Adrenal gland (tissue), 9 donors: ENCODE measurements at regions not wholly inside any gene's neighbourhood (a gene's known extent, or its start where the extent isn't known, plus 50 kb on each side); places are given as distances from the start of the nearest gene placed in this dataset.

Source experiments
- DNase-seq, 7 donors: peaks; one replicate each; pipeline ENCODE4 v3.0.0-alpha.2; 2019 to 2020
- H3K27ac ChIP-seq, 5 donors: fragments of 200-600 bp; sonication (generic) in 4 of 5; 1 replicate in 3 of 5; 2 replicates in 2 of 5; pipeline versions ENCODE4 v1.5.1 to v1.8.0; 2016 to 2020; ENCODE audit warnings: mild to moderate bottlenecking in 1 of 5
- H3K27me3 ChIP-seq: fragments of 200-600 bp; 2 replicates; pipeline ENCODE4 v1.8.0; 2021
- H3K36me3 ChIP-seq, 2 donors: fragments of 200-600 bp; replicated peaks in 1 of 2; 1 replicate in 1 of 2; 2 replicates in 1 of 2; pipeline versions ENCODE4 v1.5.1 to v1.8.0; 2018 to 2022
- H3K4me1 ChIP-seq, 2 donors: fragments of 200-600 bp; replicated peaks in 1 of 2; 1 replicate in 1 of 2; 2 replicates in 1 of 2; pipeline versions ENCODE4 v1.5.1 to v1.8.0; 2018 to 2021
- H3K4me3 ChIP-seq, 4 donors: fragments of 200-600 bp; sonication (generic) in 3 of 4; one replicate each; pipeline ENCODE4 v1.5.1; 2016 to 2018
- H3K9me3 ChIP-seq, 3 donors: fragments of 200-600 bp; sonication (generic) in 1 of 3; replicated peaks in 1 of 3; 1 replicate in 2 of 3; 2 replicates in 1 of 3; pipeline versions ENCODE4 v1.5.1 to v1.8.0; 2016 to 2021
- CTCF ChIP-seq, 6 experiments: fragments of 450-650 bp in 4 of 6; fragments of 200-600 bp in 2 of 6; sonication (generic) in 1 of 6; IDR thresholded peaks; 1 replicate in 5 of 6; 2 replicates in 1 of 6; pipeline versions ENCODE4 v1.5.1 to v1.8.0; 2016 to 2021; ENCODE audit warnings: antibody characterized with exemption in 6 of 6, mild to moderate bottlenecking in 2 of 6, moderate library complexity in 1 of 6
- POLR2A ChIP-seq, 2 donors: fragments of 450-650 bp; IDR thresholded peaks; one replicate each; pipeline ENCODE4 v1.6.1; 2017; ENCODE audit warnings: antibody characterized with exemption in 2 of 2, mild to moderate bottlenecking in 2 of 2, moderate library complexity in 1 of 2
- WGBS, 4 donors: extraction: QIAGEN DNeasy Blood & Tissue Kit in 2 of 4; methylation state at CpG; one replicate each; pipeline versions ENCODE4 v1.1.5 to v1.1.7; 2013 to 2017; 5-methylcytosine and 5-hydroxymethylcytosine counted together
- intact Hi-C, 2 donors: fragments of 100-400 bp; cut with DNase I; formaldehyde crosslinking; loops; one replicate each; pipeline versions ENCODE4 v1.14.1 to v1.15.0; 2022 to 2023
- donor health status: healthy with polysubstance abuse.
- donor health status: Bipolar disorder and iron deficiency.
- donor health status: DM: yes; HTN: yes; CAD: no.
- donor health status: DM: no; HTN: no; CAD: no.
- donor health status: DM: no; HTN: no; CAD: no.

DNA sequence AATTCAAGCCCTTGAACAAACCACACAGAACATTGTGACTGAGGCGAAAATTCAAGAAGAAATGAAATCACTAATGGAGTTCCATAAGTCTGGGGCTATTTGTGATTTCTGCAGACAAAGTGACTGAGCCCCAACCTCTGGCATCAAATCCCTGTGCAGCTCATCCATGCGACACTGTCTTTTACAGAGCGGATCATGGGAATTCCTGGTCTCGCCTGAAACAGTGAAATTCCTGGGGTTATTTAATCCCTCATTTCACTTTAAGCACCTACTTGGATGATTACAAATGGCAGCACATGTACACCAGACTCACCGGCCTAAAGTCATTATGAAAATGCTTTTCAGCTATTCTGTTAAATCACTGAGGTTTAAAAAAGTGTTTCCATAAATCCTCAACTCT lies 102.4 kb upstream of the CDH4 start:
- no peak for DNase-seq
- intact Hi-C loops, result no loop called here
- Histone ChIP-seq H3K9me3 (no peaks in the 10 kb centered on the region), H3K4me1 (no peaks in the 10 kb centered on the region), H3K4me3 (no peak overlapping the region), H3K27ac (no peak overlapping the region), H3K36me3 (no peaks in the 10 kb centered on the region), H3K27me3 (no peaks in the 10 kb centered on the region)
- 66 to 75% (median 73%) methylated on average over 5 of the region's 5 CpGs for WGBS, 4 donors
- TF ChIP-seq POLR2A (IDR thresholded peaks at IDR 0.05) (no peak), CTCF (IDR thresholded peaks at IDR 0.05) (no peak)

DNA sequence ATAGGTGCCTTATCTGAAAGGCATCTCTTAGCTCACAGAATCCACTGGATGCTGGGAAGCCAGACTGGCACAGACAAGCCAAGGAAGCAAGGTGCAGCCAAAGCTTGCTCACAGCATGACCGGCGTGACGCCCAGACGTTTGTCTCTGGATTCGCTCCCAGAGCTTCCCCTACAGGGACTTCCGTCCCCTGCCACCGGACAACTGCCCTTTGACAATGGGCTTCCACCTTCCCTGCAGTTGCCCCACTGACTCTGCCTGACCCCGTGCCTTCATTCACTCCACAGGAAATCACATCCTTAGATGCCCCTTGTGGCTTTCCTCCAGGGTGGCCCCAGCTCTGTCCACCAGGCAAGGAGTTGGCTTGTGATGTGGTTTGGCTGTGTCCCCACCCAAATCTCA lies 94.8 kb upstream of the CDH4 start:
- H3K4me3 ChIP-seq, result no peak overlapping the region
- H3K27ac ChIP-seq, result no peak overlapping the region
- H3K9me3 ChIP-seq, result no peaks in the 10 kb centered on the region
- WGBS, 4 donors, result 88 to 94% (median 90%) methylated on average over 8 of the region's 8 CpGs
- TF ChIP-seq CTCF (IDR thresholded peaks at IDR 0.05), result no peak
- TF ChIP-seq POLR2A (IDR thresholded peaks at IDR 0.05), result no peak
- no peak for DNase-seq
- no peaks in the 10 kb centered on the region for H3K36me3 ChIP-seq
- no peaks in the 10 kb centered on the region for H3K27me3 ChIP-seq
- H3K4me1 ChIP-seq, result no peaks in the 10 kb centered on the region
- intact Hi-C loops, result no loop called here

DNA sequence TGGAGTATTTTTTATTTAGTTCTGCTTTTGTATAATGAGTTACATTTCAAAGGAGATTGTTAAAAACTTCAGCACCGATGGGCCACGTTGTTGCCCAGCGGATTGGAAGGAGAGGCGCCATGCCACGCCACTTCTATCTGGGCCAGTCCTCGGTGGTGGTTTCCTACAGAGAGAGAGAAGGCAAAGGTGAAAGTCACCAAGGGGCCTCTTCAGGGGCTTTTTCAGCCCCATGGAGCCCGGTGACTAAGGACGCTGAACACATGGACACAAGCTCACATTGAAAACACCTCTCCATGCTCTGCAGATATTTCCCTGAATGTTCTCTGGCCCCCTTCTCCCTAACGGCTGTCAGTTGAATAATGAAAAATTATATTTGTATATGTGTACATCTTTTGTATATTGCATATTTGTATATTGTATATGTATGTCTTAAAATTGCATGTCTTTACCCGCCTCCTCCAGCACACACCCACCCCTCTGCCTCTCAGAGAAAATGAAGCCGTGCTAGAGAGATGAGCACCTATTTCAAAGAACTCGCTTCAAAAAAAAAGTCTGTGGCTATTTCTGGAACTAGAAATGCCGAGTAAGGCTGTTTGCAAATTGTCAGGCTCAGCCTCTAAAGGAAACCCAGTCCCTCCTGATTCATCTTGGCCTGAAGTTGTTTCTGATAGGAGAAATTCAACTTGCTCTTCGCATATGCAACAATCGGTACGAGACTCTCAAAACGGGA lies 91.9 kb upstream of the CDH4 start:
- intact Hi-C loops, result no loop called here
- no peak overlapping the region for H3K27ac ChIP-seq
- 45 to 74% (median 53%) methylated on average over 17 of the region's 17 CpGs for WGBS, 4 donors
- H3K4me3 ChIP-seq, result no peak overlapping the region
- no peak for DNase-seq
- H3K27me3 ChIP-seq, result no peaks in the 10 kb centered on the region
- no peak for TF ChIP-seq CTCF (IDR thresholded peaks at IDR 0.05)
- no peak for TF ChIP-seq POLR2A (IDR thresholded peaks at IDR 0.05)
- no peaks in the 10 kb centered on the region for H3K9me3 ChIP-seq
- H3K4me1 ChIP-seq, result no peaks in the 10 kb centered on the region
- no peaks in the 10 kb centered on the region for H3K36me3 ChIP-seq

- WGBS, 4 donors, result 56 to 58% (median 57%) methylated on average over 8 of the region's 8 CpGs
- no peaks in the 10 kb centered on the region for H3K36me3 ChIP-seq
- H3K9me3 ChIP-seq, result no peaks in the 10 kb centered on the region
- intact Hi-C loops, result no loop called here
- no peak overlapping the region for H3K4me3 ChIP-seq
- no peak for DNase-seq
- peaks cover 0 to 9% of the 10 kb centered on the region in 2 donors for H3K4me1 ChIP-seq
- TF ChIP-seq CTCF (IDR thresholded peaks at IDR 0.05) (no peak), POLR2A (IDR thresholded peaks at IDR 0.05) (no peak)
- H3K27me3 ChIP-seq, result no peaks in the 10 kb centered on the region
- H3K27ac ChIP-seq, result no peak overlapping the region
These were observed 90.2 kb upstream of the CDH4 start for GRCh38 chr20:61161726-61162390.
